ENCODE measurements at regions not wholly inside any gene's neighbourhood (a gene's known extent, or its start where the extent isn't known, plus 50 kb on each side); places are given as distances from the start of the nearest gene placed in this dataset.

DNA sequence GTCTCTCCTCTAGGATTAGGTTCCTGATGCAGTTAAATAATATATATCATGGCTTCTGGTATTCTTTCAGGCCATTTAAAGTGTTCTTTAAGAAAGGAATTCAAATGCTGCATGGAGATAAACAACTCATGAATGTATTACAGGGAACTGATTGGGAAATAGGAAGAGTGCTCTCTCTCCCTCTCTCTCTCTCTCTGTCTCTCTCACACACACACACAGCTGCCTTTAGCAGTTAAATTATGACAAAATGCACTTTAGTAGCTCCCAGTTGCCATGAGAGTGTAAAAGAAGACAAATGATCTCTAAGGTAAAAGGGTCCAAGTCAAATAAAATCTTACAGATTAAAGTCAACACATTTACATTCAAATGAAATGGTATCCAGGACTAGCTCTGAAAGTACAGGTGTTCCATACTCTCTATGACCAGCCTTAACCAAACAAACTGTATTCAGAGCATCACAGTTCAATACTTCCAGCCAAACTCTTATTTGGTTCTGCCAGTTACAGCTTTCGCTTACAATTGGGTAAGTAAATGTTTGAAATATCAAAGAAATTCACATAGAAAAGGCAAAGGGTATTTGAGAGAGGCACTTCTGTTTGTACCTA, 94.7 kb upstream of the CXXC4 start:
- TF ChIP-seq TARDBP (IDR thresholded peaks at IDR 0.05) (no peak), NFRKB (IDR thresholded peaks at IDR 0.05) (no peak), CTBP1 (IDR thresholded peaks at IDR 0.05; ENCODE audit: borderline replicate concordance) (no peak), HDGF (IDR thresholded peaks at IDR 0.05; ENCODE audit: borderline replicate concordance) (no peak), LEF1 (IDR thresholded peaks at IDR 0.05; ENCODE audit: borderline replicate concordance) (no peak), BHLHE40 (IDR thresholded peaks at IDR 0.05; ENCODE audit: borderline replicate concordance) (no peak), ZNF384 (IDR thresholded peaks at IDR 0.05) (no peak), ELF4 (IDR thresholded peaks at IDR 0.05) (no peak), SP1 (IDR thresholded peaks at IDR 0.05) (no peak), FOXM1 (IDR thresholded peaks at IDR 0.05; ENCODE audit: borderline replicate concordance) (no peak), L3MBTL2 (conservative IDR thresholded peaks at IDR 0.05) (no peak), SUZ12 (IDR thresholded peaks at IDR 0.05) (no peak), FOXA1 (IDR thresholded peaks at IDR 0.05) (no peak), ARNT (IDR thresholded peaks at IDR 0.05) (no peak), FOXK2 (IDR thresholded peaks at IDR 0.05) (no peak)
- TF ChIP-seq, protein P1, sequence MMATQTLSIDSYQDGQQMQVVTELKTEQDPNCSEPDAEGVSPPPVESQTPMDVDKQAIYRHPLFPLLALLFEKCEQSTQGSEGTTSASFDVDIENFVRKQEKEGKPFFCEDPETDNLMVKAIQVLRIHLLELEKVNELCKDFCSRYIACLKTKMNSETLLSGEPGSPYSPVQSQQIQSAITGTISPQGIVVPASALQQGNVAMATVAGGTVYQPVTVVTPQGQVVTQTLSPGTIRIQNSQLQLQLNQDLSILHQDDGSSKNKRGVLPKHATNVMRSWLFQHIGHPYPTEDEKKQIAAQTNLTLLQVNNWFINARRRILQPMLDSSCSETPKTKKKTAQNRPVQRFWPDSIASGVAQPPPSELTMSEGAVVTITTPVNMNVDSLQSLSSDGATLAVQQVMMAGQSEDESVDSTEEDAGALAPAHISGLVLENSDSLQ (IDR thresholded peaks at IDR 0.05) = no peak
- ChIA-PET CTCF (no interaction called here), POLR2A (no interaction called here)
- DNase-seq (ENCODE audit: extremely low spot score) = no peak

DNA sequence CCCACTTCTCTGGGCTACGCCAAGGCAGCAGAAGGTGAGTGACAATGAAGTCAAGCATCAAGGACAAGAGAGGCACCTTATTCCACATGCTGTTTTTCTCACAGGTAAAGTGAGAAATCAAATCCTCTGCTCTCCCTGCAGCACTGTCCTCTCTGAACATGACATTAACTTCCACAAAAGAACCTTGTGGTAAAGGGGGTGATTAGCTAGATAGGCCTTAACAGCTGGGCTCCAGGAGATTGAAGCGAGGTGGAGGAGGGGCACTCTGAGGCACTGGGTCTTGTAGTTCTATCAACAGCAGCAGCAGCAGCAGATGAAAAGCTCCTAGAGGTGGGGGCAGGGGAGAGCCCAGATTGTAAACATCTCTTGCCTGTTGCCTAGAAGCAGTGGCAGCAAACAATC, 96.8 kb upstream of the CXXC4 start:
- ChIA-PET CTCF (no interaction called here), POLR2A (no interaction called here)
- TF ChIP-seq HDGF (IDR thresholded peaks at IDR 0.05; ENCODE audit: borderline replicate concordance) (no peak), SUZ12 (IDR thresholded peaks at IDR 0.05) (no peak), LEF1 (IDR thresholded peaks at IDR 0.05; ENCODE audit: borderline replicate concordance) (no peak), ELF4 (IDR thresholded peaks at IDR 0.05) (no peak), NFRKB (IDR thresholded peaks at IDR 0.05) (no peak), ZNF384 (IDR thresholded peaks at IDR 0.05) (no peak), CTBP1 (IDR thresholded peaks at IDR 0.05; ENCODE audit: borderline replicate concordance) (no peak), ARNT (IDR thresholded peaks at IDR 0.05) (no peak)
- DNase-seq (ENCODE audit: extremely low spot score) = no peak

DNA sequence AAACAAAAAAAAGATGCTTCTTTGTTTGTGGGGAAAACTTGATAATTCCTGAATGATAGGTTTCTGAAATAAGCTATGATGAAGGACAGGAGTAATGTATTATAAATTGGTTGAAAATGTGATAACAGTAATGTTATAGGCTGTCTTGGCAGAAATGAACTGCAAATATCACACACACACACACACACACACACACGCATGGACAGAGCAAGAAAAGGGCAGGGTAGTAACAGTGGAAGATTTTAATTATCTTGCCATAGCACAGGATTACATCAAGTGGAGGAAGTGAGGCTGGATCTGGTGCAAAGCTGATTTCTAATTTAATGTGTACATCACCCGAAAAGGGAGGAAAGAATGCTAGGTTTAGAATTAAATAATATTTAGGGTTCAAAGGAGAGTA, 97.5 kb upstream of the CXXC4 start:
- ChIA-PET POLR2A (no interaction called here), CTCF (no interaction called here)
- no peak for DNase-seq (ENCODE audit: extremely low spot score)
- no peak for TF ChIP-seq FOXA1 (IDR thresholded peaks at IDR 0.05)
- TF ChIP-seq SP1 (IDR thresholded peaks at IDR 0.05) = no peak
- TF ChIP-seq ZNF384 (IDR thresholded peaks at IDR 0.05) = no peak
- no peak for TF ChIP-seq ELF4 (IDR thresholded peaks at IDR 0.05)
- no peak for TF ChIP-seq CTBP1 (IDR thresholded peaks at IDR 0.05; ENCODE audit: borderline replicate concordance)
- no peak for TF ChIP-seq TARDBP (IDR thresholded peaks at IDR 0.05)
- no peak for TF ChIP-seq NFRKB (IDR thresholded peaks at IDR 0.05)
- no peak for TF ChIP-seq HDGF (IDR thresholded peaks at IDR 0.05; ENCODE audit: borderline replicate concordance)
- TF ChIP-seq FOXK2 (IDR thresholded peaks at IDR 0.05) = no peak
- no peak for TF ChIP-seq FOXM1 (IDR thresholded peaks at IDR 0.05; ENCODE audit: borderline replicate concordance)
- TF ChIP-seq SUZ12 (IDR thresholded peaks at IDR 0.05) = no peak

DNA sequence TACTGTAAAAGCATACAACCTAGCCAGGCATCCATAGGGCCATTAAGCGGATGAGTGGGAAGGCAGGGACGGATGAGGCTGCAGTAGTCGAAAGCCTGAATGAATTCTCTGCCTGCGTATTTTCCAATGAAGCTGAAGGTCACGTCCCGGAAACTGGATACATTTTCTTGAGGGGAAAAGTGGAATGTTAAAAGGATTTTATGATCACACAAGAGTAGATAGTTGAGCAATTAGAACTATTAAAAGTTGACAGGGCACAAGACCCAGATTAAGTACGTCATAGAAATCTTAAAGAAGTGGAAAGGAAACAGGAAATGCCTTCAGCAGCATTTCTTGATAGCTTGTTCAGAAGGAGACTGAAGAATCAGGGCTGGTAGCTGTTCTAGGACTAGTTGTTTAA, 98.3 kb upstream of the CXXC4 start:
- TF ChIP-seq, protein P1 (IDR thresholded peaks at IDR 0.05) = no peak
- no peak for TF ChIP-seq FOXM1 (IDR thresholded peaks at IDR 0.05; ENCODE audit: borderline replicate concordance)
- TF ChIP-seq FOXK2 (IDR thresholded peaks at IDR 0.05) = no peak
- TF ChIP-seq SUZ12 (IDR thresholded peaks at IDR 0.05) = no peak
- peak; percentile 14 for DNase-seq (ENCODE audit: extremely low spot score)
- ChIA-PET CTCF (interaction anchor here (0.5 kb wide), 1 partner anchor 528 kb away, joined by 3 read pairs; no protein-coding TSS in a partner anchor), POLR2A (no interaction called here)

DNA sequence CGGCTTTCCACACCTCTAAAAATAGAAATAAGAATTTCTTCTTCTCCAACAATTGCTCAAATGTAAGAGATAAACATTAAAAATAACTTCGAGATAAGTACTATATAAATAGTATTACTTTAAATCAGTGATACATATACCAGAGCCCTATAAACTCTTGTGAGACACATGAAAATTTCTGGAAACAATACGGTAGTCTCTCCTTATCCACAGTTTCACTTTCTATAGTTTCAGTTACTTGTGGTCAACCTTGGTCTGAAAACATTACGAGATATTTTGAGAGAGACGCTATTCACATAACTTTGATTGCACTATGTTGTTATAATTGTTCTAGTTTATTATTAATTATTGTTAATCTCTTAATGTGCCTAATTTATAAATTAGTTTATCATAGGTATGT, 101.5 kb upstream of the CXXC4 start:
- DNase-seq (ENCODE audit: extremely low spot score) = no peak
- TF ChIP-seq LEF1 (IDR thresholded peaks at IDR 0.05; ENCODE audit: borderline replicate concordance) (no peak), FOXM1 (IDR thresholded peaks at IDR 0.05; ENCODE audit: borderline replicate concordance) (no peak), TARDBP (IDR thresholded peaks at IDR 0.05) (no peak), L3MBTL2 (conservative IDR thresholded peaks at IDR 0.05) (no peak), NFRKB (IDR thresholded peaks at IDR 0.05) (no peak), SP1 (IDR thresholded peaks at IDR 0.05) (no peak), BHLHE40 (IDR thresholded peaks at IDR 0.05; ENCODE audit: borderline replicate concordance) (no peak), CTBP1 (IDR thresholded peaks at IDR 0.05; ENCODE audit: borderline replicate concordance) (no peak), ELF4 (IDR thresholded peaks at IDR 0.05) (no peak)
- CTCF ChIA-PET = no interaction called here
- POLR2A ChIA-PET = no interaction called here

DNA sequence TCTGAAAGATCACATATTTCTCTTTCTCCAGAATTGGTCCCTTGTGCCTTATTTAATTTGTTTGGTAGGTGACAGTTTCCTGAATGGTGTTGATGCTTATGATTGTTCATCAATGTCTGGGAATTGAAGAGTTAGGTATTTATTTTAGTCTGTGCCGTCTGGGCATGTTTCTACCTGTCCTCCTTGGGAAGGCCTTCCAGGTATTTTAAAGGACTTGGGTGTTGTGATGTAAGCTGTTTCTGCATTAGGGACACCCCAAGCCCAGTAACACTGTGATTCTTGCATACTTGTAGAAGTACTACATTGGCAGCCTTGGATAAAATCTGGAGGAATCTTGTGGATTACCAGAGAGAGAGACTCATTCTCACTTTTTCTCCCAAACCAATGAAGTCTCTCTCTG, 120.8 kb upstream of the CXXC4 start:
- no peak for DNase-seq (ENCODE audit: extremely low spot score)
- ChIA-PET POLR2A (no interaction called here), CTCF (no interaction called here)
- TF ChIP-seq TARDBP (IDR thresholded peaks at IDR 0.05) (no peak), SP1 (IDR thresholded peaks at IDR 0.05) (no peak), LEF1 (IDR thresholded peaks at IDR 0.05; ENCODE audit: borderline replicate concordance) (no peak), FOXA1 (IDR thresholded peaks at IDR 0.05) (no peak), ELF4 (IDR thresholded peaks at IDR 0.05) (no peak), CTBP1 (IDR thresholded peaks at IDR 0.05; ENCODE audit: borderline replicate concordance) (no peak), HDGF (IDR thresholded peaks at IDR 0.05; ENCODE audit: borderline replicate concordance) (no peak), BHLHE40 (IDR thresholded peaks at IDR 0.05; ENCODE audit: borderline replicate concordance) (no peak), ARNT (IDR thresholded peaks at IDR 0.05) (no peak), FOXK2 (IDR thresholded peaks at IDR 0.05) (no peak), NFRKB (IDR thresholded peaks at IDR 0.05) (no peak), FOXM1 (IDR thresholded peaks at IDR 0.05; ENCODE audit: borderline replicate concordance) (no peak), ZNF384 (IDR thresholded peaks at IDR 0.05) (no peak), SUZ12 (IDR thresholded peaks at IDR 0.05) (no peak), L3MBTL2 (conservative IDR thresholded peaks at IDR 0.05) (no peak)
- TF ChIP-seq, protein P1 (IDR thresholded peaks at IDR 0.05) = no peak

All from HEK293T (cell line).